Left renal pelvis (tissue), 4 donors: ENCODE measurements at regions not wholly inside any gene's neighbourhood (a gene's known extent, or its start where the extent isn't known, plus 50 kb on each side); places are given as distances from the start of the nearest gene placed in this dataset.
A peak's percentile ranks its signal among the peaks of the same experiment; 100 is the strongest.

Experiments
- DNase-seq, 4 donors: peaks; one replicate each; pipeline ENCODE4 v3.0.0-alpha.2; 2013; ENCODE audit warnings: low read depth in 4 of 4, low spot score in 3 of 4

DNA sequence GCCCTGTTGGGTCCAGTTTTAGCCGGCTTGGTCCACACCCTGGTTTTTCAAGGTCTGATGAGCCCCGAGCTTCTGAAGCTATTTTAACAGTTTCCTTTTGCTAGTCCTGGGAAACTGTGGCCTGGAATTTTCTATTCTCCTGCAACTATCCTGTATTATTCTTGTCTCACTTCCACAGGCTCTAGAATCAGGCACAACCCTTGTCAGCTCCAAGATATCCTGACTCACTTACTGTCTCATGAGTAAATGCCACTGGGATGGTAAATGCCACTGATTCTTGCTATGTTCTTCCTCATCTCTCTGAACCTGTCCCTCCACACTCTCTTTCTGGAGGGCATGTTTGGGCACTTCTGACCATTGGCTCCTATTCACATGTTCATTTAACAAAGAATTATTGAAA, 611.5 kb upstream of the IGFBP3 start:
- no peak for DNase-seq

DNA sequence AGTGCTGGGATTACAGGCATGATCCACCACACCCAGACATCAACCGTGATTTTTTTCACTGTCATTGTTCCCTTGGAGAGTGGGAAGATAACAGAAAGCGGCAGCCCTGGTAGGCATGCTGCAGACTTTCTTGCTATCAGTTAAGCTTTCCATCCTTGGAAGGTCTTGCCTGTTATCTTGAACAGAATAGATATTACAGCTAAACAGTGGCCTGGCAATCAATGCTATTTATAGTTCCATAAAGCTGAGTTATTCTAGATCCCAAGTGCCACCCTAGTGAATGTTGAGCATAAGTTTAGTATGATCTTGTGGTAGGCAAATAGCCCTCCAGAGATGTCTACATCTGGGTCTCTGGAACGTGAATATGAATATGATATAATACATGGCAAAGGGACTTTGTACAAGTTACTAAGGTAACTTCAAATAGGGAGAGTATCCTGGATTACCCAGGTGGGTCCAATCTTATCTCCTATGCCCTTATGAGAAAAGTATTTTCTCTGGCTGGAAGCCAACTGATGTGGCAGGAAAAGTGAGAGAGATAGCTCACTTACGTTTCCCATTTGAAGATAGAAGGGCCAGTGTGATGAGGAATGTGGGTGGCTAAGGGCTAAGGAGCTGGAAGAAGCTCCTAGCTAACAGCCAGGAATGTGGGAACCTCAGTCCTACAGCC, 609.1 kb upstream of the IGFBP3 start:
- no peak for DNase-seq

DNA sequence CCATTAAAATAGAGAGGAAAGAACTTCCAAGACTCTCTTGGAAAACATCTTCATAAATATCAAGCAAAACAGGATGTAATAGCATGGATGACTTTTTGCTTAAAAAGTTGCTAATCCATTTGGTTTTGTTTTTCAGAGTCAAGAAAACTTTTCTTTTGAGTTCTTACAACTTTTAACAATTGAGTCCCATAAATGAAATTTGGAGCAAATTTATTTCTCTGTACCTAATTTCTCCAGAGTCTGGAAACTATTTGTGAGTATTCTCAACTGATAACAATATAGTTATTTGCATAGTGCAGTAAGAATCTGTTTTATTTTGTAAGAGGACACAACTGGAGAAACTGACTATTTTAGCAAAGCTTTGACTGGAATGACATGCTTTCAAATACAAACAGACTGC, 606.3 kb upstream of the IGFBP3 start:
- no peak for DNase-seq

DNA sequence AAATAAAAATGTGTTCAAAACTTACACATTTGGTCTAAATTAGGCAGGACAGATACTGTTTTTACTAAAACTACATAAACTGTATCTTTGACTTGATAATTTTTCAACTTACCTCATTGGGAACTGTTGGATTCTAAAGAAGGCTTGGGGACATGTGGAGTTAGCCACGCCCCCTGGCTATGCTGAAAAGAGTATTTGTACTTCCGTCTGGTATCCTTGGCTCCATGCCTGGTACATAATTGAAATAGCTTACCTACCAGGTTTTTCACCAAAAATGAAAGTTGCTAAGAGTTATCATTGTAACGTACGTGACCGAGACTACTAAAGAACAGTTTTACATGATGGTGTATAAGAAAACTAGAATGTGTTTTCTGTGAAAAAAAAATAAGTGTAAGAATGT, 604.8 kb upstream of the IGFBP3 start:
- DNase-seq: no peak

DNA sequence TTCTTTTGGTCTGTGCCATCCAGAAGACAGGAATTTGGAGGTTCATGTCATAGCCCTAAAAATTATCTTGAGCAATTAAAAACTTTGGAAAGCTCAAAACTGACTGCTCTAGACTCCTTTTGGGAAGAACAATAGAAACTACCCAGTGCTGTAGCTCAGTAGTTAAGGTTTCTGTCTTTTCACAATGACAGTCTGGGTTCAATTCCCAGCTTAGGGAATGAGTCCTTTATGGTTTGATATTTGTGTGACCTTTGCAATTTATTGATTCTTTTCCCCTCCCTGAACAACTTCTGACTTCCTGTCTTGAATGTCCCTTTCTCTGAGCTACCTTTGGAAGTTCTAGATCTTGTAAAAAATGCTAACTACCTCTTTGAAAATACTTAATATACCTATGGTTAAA, 603.3 kb upstream of the IGFBP3 start:
- no peak for DNase-seq

DNA sequence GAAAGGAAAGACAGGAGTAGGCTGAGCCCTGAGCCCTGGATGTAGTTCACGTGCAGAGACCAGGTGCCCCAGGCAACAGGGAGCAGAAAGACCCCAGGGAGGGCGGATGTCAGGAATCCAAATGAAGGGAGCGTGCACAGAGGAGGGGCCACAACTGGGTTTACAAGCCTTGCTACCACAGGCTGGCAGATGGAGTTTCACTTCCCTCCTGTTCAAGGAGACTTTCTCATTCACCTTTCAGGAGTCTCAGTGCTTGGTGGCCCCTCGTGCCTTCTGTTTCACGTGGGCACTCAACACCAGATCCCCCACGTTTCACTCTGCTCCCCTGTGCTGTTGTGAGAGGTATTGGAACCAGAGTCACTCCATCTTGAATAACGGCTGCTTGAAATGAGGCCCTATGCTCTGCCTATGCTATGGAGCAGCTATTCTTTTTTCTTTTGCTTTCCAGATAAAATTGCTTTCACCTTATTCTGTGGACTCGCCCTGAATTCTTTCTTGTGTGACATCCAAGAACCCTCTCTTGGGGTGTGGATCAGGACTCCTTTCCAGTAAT, 601.4 kb upstream of the IGFBP3 start:
- DNase-seq: no peak

DNA sequence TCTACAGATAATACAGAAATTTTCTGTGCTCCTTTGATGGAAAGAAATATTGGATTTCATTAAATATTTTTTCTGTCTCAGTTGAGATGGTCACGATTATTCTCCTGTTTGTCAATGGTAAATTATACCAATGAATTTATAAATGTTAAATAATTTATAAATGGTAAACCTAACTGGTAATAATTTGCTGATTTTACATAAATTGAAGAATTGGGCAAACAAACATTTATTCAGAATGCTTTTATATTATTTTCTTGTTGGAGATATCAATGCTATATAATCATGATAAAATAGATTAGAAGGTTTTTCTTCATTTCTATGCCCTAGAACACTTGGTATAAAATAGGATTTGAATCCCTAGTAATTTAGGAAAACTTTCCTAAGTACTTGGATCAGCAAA, 597.6 kb upstream of the IGFBP3 start:
- no peak for DNase-seq

DNA sequence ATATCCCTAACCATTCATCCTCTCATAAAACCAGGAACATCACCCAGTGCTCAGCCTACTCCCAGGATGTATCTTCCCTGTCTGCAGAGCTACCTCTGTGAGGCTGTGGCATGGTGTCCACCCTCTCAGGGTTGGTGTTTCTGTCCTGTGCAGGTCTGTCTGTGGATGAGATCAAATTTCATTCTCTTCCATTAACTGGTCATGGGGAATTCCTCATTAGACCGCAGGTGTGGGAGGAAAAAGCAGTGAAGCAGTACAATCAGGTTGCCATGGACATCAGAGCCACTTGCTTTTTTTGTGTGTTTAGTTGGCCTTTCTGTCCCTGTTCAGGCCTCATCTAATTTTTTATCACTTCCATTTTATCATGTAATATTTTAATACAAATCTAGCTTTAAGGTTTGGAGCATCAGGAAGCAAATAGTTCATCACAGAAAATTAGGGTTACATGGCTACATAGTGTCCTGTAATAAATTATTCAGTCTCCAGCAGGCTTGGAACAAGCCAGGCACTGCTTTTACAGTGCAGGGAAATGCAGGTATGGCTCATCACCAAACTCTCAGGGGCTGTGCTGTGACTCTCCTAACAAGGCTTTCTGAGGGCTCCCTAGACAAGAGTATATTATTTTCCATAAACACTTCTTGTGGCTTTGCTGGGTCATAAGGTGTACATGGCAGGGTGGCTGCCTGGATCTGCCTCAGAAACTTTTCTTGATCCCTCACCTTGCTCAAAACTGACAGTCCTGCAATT, 594.9 kb upstream of the IGFBP3 start:
- peak in 2 of 4 donors; percentile 50 to 74 for DNase-seq

DNA sequence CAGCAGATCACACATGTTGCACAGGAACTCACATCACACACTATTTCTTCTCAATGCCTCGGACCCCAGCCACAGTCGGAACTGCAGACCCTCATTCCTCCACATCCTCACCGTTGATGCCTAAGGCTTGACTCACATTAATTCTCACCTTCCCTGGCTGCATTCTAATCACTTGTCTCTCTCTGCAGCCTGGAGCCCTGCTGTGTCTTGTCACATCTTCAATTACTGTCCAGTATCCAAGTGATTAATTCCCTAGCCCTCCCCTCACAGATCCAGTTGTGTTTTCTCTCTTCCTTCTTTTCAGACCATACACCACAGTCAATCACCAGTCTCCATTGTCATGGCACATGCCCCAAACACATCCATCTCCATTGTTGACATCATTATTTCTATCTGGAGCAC, 592.4 kb upstream of the IGFBP3 start:
- DNase-seq: no peak

DNA sequence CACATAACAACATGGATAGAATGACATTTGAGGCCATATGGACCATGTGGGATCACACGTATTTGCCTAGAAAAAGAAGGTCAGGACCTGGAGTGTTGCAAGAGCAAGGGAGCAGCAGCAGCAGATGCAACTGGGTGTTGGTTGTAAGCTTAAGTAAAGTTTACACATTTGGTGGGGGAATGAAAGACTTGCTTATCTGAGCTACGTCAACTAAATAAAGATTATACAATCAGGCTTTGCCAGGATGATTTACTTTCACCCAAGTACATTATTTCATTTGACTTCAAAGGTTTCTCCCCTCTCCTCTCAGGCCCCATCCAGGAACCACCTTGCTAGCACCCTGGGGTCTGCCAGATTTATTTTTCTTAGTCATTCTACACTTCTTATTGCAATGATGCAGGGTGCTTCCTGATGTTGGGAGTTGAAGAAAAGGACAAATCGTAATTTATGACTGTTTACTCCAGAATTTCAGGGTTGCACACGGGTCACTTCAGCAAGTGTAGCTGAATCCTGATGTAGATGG, 591.9 kb upstream of the IGFBP3 start:
- DNase-seq: no peak

DNA sequence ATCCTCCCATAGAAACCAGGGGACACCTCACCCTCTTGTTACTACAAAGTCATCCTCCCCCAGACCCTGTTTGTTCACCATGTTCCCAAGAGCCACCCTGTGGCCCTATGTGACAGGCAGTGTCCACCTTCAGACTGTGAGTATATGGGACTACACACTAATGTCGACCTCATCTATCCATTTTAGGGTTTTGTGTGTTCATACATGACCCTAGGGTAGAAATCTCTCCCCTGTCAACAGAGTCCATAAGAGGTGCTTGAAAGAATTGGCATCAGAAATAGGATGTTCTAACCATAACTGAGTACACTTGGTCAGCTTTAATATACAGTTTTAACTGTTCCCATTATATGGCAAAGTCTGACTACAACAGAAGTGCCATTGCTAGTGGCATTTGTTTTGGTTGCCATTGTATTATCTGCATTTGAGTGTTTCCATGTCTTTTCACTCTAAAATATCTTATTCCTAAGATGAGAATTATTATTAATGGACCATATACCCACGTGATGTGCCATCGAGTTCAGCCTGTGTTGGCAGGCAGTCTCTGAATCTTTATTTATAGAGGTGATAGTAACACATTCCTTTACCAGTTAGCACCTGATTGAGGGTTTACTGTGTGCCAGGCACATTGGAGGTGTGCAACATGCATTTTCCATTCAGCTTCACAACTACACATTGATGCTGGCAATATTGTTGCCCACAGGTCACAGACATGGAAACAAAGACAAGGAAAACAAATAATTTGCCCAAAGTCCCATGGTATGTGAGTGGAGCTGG, 590.6 kb upstream of the IGFBP3 start:
- no peak for DNase-seq

DNA sequence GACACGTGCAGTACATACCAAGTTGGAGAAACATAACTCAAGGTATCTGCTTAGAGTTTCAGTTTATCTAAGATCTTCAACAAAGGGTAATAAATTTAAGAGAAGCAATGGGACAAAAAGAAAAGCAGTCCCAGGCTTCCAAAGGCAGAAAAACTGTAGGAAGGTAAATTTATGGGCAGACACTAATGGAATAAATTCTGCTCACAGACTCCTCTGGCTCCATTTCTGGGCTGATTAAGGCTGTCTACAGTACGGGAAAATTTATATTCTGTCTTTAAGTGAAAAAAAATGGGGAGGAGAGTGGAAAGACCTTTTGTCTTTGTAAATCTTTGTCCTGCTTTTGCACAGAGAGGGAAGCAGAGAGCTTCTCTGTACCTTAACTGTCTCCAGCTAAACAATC, 587.5 kb upstream of the IGFBP3 start:
- no peak for DNase-seq

DNA sequence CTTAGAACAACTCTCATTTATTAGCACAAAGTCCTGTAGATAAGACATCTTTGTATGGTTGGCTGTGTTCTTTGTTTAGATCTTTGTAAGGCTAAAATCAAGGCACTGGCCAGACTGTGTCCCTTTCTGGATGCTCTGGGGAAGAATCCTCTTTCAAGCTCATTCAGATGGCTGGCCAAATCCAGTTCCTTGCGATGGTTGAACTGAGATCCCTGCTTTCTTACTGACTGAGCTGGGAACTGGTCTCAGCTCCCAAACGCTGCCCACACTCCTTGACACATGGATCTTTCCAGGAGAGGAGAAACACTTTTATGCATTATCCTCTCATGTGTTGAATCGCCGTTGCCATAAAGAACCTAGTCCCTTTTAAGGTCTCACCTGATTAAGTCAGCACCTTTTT, 586.5 kb upstream of the IGFBP3 start:
- no peak for DNase-seq

DNA sequence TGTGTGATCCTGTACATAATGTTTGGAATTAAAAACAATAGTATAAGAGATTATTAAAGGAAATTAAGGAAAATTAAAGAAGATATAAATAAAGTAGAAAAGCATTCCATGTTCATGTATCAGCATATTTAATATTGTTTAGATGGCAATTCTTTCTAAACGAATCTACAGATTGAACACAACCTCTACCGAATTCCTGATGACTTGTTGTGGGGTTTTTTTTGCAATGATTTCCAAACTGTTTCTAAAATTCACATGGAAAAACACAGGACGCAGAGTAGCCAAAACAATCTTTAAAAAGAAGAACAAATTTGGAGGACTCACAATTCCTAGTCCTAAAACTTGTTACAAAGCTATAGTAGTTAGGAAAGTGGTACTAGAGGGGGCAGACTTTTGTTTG, 573.4 kb upstream of the IGFBP3 start:
- no peak for DNase-seq

DNA sequence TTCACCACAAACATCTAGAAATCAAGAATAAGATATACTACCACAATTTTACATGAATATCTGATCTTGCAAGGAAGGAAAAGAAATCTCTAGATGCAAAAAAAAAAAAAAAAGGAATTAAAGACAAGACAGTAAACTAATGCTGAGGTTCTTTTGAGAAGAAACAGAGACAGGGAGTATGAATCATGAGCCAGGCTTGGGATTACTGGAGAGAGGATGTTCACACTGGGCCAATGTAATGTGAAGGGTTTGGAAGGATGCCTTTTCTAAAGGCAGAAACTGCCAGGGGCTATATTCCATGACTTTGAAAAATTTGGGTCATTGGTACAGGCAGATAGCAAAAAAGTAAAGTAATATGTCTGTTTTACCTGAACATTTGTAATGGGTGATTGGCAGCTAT, 573.0 kb upstream of the IGFBP3 start:
- no peak for DNase-seq

DNA sequence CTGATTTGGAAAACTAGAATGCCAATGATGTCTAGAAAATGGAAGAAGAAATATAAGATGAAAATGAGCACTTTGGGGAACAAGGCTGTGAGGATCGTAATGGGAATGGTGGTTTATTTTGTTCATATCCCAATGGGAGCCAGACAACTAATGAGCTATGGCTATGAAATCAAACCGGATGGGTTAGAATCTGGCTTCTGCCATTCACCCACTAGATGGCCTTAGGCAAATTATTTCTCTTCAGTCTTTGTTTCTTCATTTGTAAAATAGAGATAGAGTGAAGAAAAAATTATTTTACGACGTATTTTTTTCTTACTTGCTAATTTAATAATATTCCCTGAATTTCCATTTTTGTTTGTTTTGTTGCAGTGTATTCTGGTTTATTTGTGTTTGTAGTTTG, 572.1 kb upstream of the IGFBP3 start:
- DNase-seq: no peak

DNA sequence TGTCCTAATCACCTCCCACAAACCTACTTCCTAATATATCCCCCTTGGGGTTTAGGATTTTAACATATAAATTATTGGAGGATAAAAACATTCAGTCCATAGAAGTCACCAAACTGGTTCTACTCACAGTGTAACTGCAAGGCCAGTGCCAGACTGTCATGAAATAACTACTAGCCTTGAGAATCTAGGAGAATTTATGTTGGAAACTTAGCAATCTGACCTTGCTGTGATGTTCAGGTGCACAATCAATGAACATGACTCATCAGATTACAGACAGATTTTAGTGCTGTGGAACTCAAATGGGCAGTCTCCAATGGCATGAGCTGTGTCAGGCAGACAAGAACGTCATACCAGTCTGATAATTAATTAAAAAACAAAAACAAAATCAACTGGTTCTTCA, 571.4 kb upstream of the IGFBP3 start:
- DNase-seq: no peak

DNA sequence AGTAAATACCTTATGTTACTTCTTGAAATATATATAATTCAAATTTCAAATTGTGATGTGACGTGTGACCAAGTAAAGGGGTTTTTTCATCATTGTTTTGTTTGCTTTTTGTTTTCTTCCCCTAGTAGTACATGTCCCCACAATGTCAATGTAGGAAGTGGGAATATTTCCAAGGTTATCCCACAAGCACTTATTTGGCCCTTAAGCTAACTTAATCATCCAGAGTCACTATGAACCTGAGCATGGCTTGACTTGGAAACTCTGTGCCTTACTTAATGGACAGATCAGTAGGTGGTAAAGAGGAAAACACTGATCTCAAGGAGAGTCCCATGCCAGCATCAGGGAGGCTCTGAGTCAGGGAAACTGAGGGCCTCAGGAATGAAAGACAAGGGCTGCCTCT, 569.3 kb upstream of the IGFBP3 start:
- DNase-seq: no peak

DNA sequence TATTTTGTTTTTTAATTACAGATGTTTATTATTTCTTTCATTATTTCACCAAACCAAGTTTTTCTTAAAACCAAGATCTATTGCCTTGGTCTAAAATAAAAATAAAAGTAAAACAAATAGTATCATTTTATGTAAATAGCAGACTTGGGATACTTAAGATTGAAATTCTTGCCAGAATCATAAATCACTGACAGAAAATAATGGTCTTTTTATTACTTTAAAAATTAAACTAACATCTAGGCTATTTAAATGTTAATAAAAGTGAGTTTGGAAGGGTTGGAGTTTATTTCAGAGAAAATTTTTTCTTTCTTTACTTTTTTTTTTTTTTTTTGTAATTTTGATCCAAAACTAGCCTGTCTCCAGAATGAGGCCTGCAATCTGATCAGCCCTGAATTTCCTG, 568.0 kb upstream of the IGFBP3 start:
- no peak for DNase-seq

DNA sequence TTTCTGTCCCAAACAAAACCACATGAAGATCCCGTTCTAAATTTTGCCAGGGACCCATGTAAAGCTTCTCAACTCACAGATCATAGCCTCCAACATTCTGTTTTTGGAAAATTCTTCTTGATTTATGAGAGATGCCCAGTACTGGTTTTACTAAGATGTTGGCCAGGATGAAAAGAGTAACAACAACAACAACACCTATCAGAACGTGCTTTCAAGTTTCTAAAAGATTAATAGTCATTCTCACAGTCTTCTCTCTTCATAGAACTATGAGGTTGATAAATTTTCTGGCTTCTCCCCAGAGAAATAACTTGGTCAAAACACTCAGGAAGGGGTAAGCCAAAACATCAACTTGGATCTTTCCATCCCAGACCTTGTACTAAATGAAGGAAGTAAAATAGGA, 567.5 kb upstream of the IGFBP3 start:
- DNase-seq: no peak
